NCI-H345 treated with DMSO at 0.1 percent for 48 hours (cell line): ENCODE measurements at regions not wholly inside any gene's neighbourhood (a gene's known extent, or its start where the extent isn't known, plus 50 kb on each side); places are given as distances from the start of the nearest gene placed in this dataset.

Source experiments
- DNase-seq: peaks from one replicate; lab custom pipeline; 2025; ENCODE audit not compliant: unreplicated experiment; lab: John Stamatoyannopoulos, UW

GRCh38 chr22:47250995-47251765 is 488.7 kb downstream of the TBC1D22A start:
- DNase-seq = no peak

GRCh38 chr22:47249370-47249928 is 487.0 kb downstream of the TBC1D22A start:
- no peak for DNase-seq

- no peak for DNase-seq
These were observed 486.5 kb downstream of the TBC1D22A start for GRCh38 chr22:47248925-47249324.

- DNase-seq = no peak
These were observed 485.3 kb downstream of the TBC1D22A start for GRCh38 chr22:47247579-47248240.

- no peak for DNase-seq
These were observed 483.3 kb downstream of the TBC1D22A start for GRCh38 chr22:47245786-47246185.

- no peak for DNase-seq
These were observed 482.8 kb downstream of the TBC1D22A start for GRCh38 chr22:47245286-47245685.

GRCh38 chr22:47240116-47240515 is 477.7 kb downstream of the TBC1D22A start:
- no peak for DNase-seq

- DNase-seq = no peak
These were observed 477.0 kb downstream of the TBC1D22A start for GRCh38 chr22:47239474-47239860.

GRCh38 chr22:47238690-47239473 is 476.4 kb downstream of the TBC1D22A start:
- DNase-seq = no peak

- no peak for DNase-seq
These were observed 475.5 kb downstream of the TBC1D22A start for GRCh38 chr22:47237890-47238480.

GRCh38 chr22:47236718-47237117 is 474.3 kb downstream of the TBC1D22A start:
- DNase-seq = no peak

GRCh38 chr22:47236161-47236560 is 473.7 kb downstream of the TBC1D22A start:
- no peak for DNase-seq

GRCh38 chr22:47233316-47234243 is 471.1 kb downstream of the TBC1D22A start:
- no peak for DNase-seq

GRCh38 chr22:47232753-47233152 is 470.3 kb downstream of the TBC1D22A start:
- DNase-seq = no peak

GRCh38 chr22:47232197-47232596 is 469.7 kb downstream of the TBC1D22A start:
- DNase-seq = no peak

- no peak for DNase-seq
These were observed 469.3 kb downstream of the TBC1D22A start for GRCh38 chr22:47231759-47232158.

- DNase-seq = no peak
These were observed 468.3 kb downstream of the TBC1D22A start for GRCh38 chr22:47230741-47231140.

- no peak for DNase-seq
These were observed 467.8 kb downstream of the TBC1D22A start for GRCh38 chr22:47230251-47230650.

- DNase-seq = no peak
These were observed 466.3 kb downstream of the TBC1D22A start for GRCh38 chr22:47228767-47229166.
